ENCODE measurements at regions not wholly inside any gene's neighbourhood (a gene's known extent, or its start where the extent isn't known, plus 50 kb on each side); places are given as distances from the start of the nearest gene placed in this dataset.

GRCh38 chr7:69364813-69365643 lies 233.2 kb upstream of the AUTS2 start (continued):
- no peak for TF ChIP-seq RNF2 (IDR thresholded peaks at IDR 0.05; ENCODE audit: borderline replicate concordance, low read depth, low read length, missing control alignments, poor library complexity, severe bottlenecking)
- no peak for TF ChIP-seq KDM5A (IDR thresholded peaks at IDR 0.05; ENCODE audit: low read length)
- no peak for TF ChIP-seq MAX (IDR thresholded peaks at IDR 0.05)
- no peak for TF ChIP-seq PHF8 (conservative IDR thresholded peaks at IDR 0.05; ENCODE audit: low read depth, low read length)
- no peak for TF ChIP-seq RXRA (IDR thresholded peaks at IDR 0.05; ENCODE audit: insufficient read depth, low read depth, low read length)
- TF ChIP-seq BCL11A (IDR thresholded peaks at IDR 0.05; ENCODE audit: low read depth in 2 of 2, low read length in 2 of 2) = no peak
- TF ChIP-seq EP300 (IDR thresholded peaks at IDR 0.05; ENCODE audit: borderline replicate concordance in 1 of 2, low read depth in 2 of 2, low read length in 2 of 2) = no peak
- no peak for TF ChIP-seq CBX5 (IDR thresholded peaks at IDR 0.05; ENCODE audit: low read depth, low read length)
- TF ChIP-seq USF2 (IDR thresholded peaks at IDR 0.05; ENCODE audit: low read length) = no peak

Measured in H1 (cell line).